NB4 (cell line): ENCODE measurements at regions not wholly inside any gene's neighbourhood (a gene's known extent, or its start where the extent isn't known, plus 50 kb on each side); places are given as distances from the start of the nearest gene placed in this dataset.

Experiments used
- CTCF ChIP-seq: IDR thresholded peaks from one replicate; pipeline ENCODE4 v1.5.1; 2012; ENCODE audit warnings: low read depth, low read length
- MAX ChIP-seq: IDR thresholded peaks from 2 replicates; pipeline ENCODE4 v1.6.1; 2011; ENCODE audit warnings: low read depth, low read length
- POLR2A ChIP-seq: IDR thresholded peaks from 2 replicates; pipeline ENCODE4 v1.6.1; 2011; ENCODE audit warnings: mild to moderate bottlenecking; ENCODE audit not compliant: insufficient read length; ENCODE audit errors: extremely low read depth

- no peak for TF ChIP-seq POLR2A
- TF ChIP-seq CTCF, result no peak
- TF ChIP-seq MAX, result no peak
Measured at GRCh38 chr5:96300976-96301375, 132.1 kb downstream of the PCSK1 start.
